ENCODE measurements at regions not wholly inside any gene's neighbourhood (a gene's known extent, or its start where the extent isn't known, plus 50 kb on each side); places are given as distances from the start of the nearest gene placed in this dataset.

- H3K36me3 ChIP-seq, result no peaks in the 10 kb centered on the region
These were observed 52.8 kb upstream of the FBXL7 start for GRCh38 chr5:15447209-15447608.

GRCh38 chr5:15446552-15446951 lies 53.4 kb upstream of the FBXL7 start:
- no peak for DNase-seq
- H3K27me3 ChIP-seq, result no peaks in the 10 kb centered on the region
- H3K36me3 ChIP-seq, result no peaks in the 10 kb centered on the region
- H3K9me3 ChIP-seq, result no peaks in the 10 kb centered on the region
- no peak overlapping the region for H3K4me3 ChIP-seq

More at GRCh38 chr5:15447209-15447608, 52.8 kb upstream of the FBXL7 start:
- no peaks in the 10 kb centered on the region for H3K27me3 ChIP-seq
- no peaks in the 10 kb centered on the region for H3K9me3 ChIP-seq
- no peak overlapping the region for H3K4me3 ChIP-seq
- DNase-seq, result no peak

DNA sequence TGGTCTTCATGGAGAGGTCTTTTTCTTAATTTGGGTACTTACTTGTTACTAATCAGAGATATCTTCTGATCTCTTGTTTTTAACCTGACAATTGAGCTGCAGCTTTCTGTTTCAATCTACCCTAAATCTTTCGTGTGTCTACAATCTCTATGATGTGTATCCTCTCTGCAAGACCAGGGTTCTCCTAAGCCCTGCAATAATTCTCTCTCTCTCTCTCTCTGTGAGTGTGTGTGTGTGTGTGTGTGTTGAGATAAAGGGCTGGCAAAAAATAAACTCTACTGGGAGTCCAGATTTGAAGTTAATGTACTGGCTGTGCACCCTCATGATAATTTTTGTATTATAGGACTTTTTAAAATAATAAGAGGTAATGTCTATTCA lies 57.8 kb upstream of the FBXL7 start:
- Histone ChIP-seq H3K27me3 (no peaks in the 10 kb centered on the region), H3K9me3 (no peaks in the 10 kb centered on the region; the same call in 1 of the 2 replicates), H3K4me3 (no peak overlapping the region), H3K36me3 (no peaks in the 10 kb centered on the region)
- DNase-seq, result no peak

- H3K4me3 ChIP-seq, result no peak overlapping the region
- H3K27me3 ChIP-seq, result no peaks in the 10 kb centered on the region
- no peaks in the 10 kb centered on the region for H3K36me3 ChIP-seq
- no peaks in the 10 kb centered on the region; the same call in 1 of the 2 replicates for H3K9me3 ChIP-seq
- DNase-seq, result no peak
These were observed 58.4 kb upstream of the FBXL7 start for GRCh38 chr5:15441433-15442192.

GRCh38 chr5:15440434-15440833 lies 59.5 kb upstream of the FBXL7 start:
- Histone ChIP-seq H3K36me3 (no peaks in the 10 kb centered on the region), H3K9me3 (no peaks in the 10 kb centered on the region; the same call in 1 of the 2 replicates), H3K27me3 (no peaks in the 10 kb centered on the region), H3K4me3 (no peak overlapping the region)
- no peak for DNase-seq

DNA sequence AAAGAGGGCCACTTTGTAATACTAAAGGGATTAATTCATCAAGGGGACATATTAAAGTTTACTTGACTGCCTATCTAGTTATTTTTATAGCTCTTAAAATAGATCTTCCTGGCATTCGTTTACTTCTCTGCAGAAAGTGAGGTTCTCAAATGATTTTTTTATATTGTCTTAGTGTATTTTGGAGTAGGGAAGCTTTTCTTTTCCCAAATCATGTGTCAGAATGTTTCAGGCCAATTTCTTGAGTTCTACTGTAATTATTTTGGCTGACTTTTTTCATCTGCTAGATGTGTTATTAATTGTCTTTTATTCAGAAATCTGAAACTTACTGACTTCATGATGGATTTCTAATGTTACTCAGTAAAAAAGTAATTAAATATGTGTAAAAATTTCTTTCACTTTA lies 60.2 kb upstream of the FBXL7 start:
- H3K27me3 ChIP-seq, result no peaks in the 10 kb centered on the region
- no peak for DNase-seq
- no peak overlapping the region for H3K4me3 ChIP-seq
- H3K36me3 ChIP-seq, result no peaks in the 10 kb centered on the region
- no peaks in the 10 kb centered on the region; the same call in 1 of the 2 replicates for H3K9me3 ChIP-seq

- no peaks in the 10 kb centered on the region; the same call in 1 of the 2 replicates for H3K9me3 ChIP-seq
- H3K4me3 ChIP-seq, result no peak overlapping the region
- H3K36me3 ChIP-seq, result no peaks in the 10 kb centered on the region
- no peak for DNase-seq
- H3K27me3 ChIP-seq, result no peaks in the 10 kb centered on the region
These were observed 66.3 kb upstream of the FBXL7 start for GRCh38 chr5:15433709-15434108.

DNA sequence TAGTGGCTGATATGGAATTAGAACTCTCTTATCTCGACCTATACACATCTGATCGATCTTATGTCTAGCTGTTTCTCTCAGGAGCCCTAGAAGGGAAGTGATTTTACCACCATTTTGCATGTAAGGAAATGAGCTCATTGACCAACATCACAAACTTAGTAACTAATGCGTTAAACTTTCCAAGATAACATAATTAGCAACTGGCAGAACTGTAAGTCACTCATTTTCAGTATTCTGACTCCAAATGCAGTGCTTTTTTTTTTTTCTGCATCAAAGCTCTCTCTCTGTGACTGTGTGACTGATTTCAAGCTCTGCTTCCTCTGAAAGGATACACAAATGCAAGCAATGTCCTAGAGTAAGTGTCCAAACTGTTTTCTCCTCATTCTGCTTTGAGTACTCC lies 68.1 kb upstream of the FBXL7 start:
- Histone ChIP-seq H3K4me3 (no peak overlapping the region), H3K36me3 (no peaks in the 10 kb centered on the region), H3K9me3 (no peaks in the 10 kb centered on the region), H3K27me3 (no peaks in the 10 kb centered on the region)
- no peak for DNase-seq

DNA sequence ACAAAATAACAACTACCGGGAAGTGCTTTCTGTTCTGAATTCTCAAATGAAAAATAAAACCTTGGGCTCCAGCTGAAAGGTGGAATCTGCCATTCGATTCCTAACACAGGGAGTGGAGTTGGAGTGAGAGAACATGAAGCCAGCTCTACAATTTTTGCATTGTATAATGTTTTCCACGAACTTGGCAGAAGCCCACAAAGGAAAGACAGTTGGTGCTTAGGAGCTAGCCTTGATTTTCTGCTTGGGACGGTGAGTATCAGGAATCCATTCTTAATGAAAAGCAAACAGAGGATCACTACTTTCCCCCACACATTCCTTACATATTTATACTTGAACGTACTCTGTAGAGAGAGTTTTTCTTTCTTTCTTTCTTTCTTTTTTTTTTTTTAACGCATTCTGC lies 74.2 kb upstream of the FBXL7 start:
- no peaks in the 10 kb centered on the region for H3K27me3 ChIP-seq
- no peaks in the 10 kb centered on the region for H3K36me3 ChIP-seq
- no peak for DNase-seq
- H3K4me3 ChIP-seq, result no peak overlapping the region
- H3K9me3 ChIP-seq, result no peaks in the 10 kb centered on the region

DNA sequence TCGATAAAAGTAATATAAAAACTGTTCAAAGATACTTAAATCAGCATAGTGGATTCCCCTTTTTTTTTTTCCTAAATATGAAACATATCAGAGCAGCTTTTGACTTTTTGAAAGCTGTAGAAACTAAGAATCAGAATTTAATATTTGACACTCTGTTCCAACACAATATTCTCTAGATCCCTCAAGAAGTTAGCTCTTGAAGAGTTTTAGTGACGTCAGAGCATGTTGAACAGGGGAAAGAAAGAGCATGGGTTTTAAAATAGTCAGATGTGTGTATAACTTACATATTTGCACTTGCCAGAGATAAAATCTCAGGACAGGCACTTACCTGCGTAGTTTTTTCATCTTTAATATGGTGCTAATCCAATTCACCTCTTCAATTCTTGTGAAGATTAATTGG lies 75.2 kb upstream of the FBXL7 start:
- no peaks in the 10 kb centered on the region for H3K9me3 ChIP-seq
- no peak for DNase-seq
- no peaks in the 10 kb centered on the region for H3K27me3 ChIP-seq
- H3K4me3 ChIP-seq, result no peak overlapping the region
- no peaks in the 10 kb centered on the region for H3K36me3 ChIP-seq

GRCh38 chr5:15421921-15422412 lies 78.0 kb upstream of the FBXL7 start:
- Histone ChIP-seq H3K27me3 (no peaks in the 10 kb centered on the region), H3K4me3 (no peak overlapping the region)
- DNase-seq, result no peak

GRCh38 chr5:15421381-15421780 lies 78.6 kb upstream of the FBXL7 start:
- Histone ChIP-seq H3K36me3 (no peaks in the 10 kb centered on the region), H3K27me3 (no peaks in the 10 kb centered on the region), H3K9me3 (no peaks in the 10 kb centered on the region), H3K4me3 (no peak overlapping the region)
- no peak for DNase-seq

More at GRCh38 chr5:15421921-15422412, 78.0 kb upstream of the FBXL7 start:
- no peaks in the 10 kb centered on the region for H3K9me3 ChIP-seq
- H3K36me3 ChIP-seq, result no peaks in the 10 kb centered on the region

- Histone ChIP-seq H3K36me3 (no peaks in the 10 kb centered on the region), H3K27me3 (no peaks in the 10 kb centered on the region), H3K4me3 (no peak overlapping the region), H3K9me3 (no peaks in the 10 kb centered on the region)
- DNase-seq, result no peak
These were observed 79.8 kb upstream of the FBXL7 start for GRCh38 chr5:15420201-15420600.

GRCh38 chr5:15417156-15417555 lies 82.8 kb upstream of the FBXL7 start:
- no peaks in the 10 kb centered on the region for H3K27me3 ChIP-seq
- no peak for DNase-seq
- H3K9me3 ChIP-seq, result no peaks in the 10 kb centered on the region
- H3K4me3 ChIP-seq, result no peak overlapping the region
- H3K36me3 ChIP-seq, result no peaks in the 10 kb centered on the region

GRCh38 chr5:15406478-15406877 lies 93.5 kb upstream of the FBXL7 start:
- Histone ChIP-seq H3K9me3 (peaks cover 13% of the 10 kb centered on the region), H3K36me3 (no peaks in the 10 kb centered on the region), H3K27me3 (no peaks in the 10 kb centered on the region), H3K4me3 (no peak overlapping the region)
- DNase-seq, result no peak

DNA sequence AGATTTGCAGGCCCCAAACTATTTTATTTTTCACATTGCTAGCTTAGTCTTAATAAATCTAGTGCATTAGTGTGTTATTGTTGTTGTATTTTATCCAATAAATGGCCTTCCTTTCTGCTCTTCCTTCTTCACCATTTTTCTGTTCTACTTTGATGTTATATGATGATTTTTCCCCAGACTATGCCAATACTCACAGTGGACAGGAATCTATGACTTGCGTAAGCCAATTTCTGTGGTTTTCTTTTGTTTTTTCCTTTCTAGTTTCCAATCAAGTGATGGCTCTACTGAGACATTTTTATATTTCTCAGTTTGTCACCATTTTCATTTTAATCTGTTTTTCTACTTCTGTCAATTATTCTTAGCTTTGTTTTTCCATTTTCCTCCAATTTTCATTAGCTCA lies 106.8 kb upstream of the FBXL7 start:
- H3K27me3 ChIP-seq, result no peaks in the 10 kb centered on the region
- no peak overlapping the region for H3K4me3 ChIP-seq
- DNase-seq, result no peak
- H3K36me3 ChIP-seq, result no peaks in the 10 kb centered on the region
- H3K9me3 ChIP-seq, result no peaks in the 10 kb centered on the region

GRCh38 chr5:15391704-15392397 lies 108.1 kb upstream of the FBXL7 start:
- DNase-seq, result no peak
- Histone ChIP-seq H3K36me3 (no peaks in the 10 kb centered on the region), H3K27me3 (no peaks in the 10 kb centered on the region), H3K4me3 (no peak overlapping the region), H3K9me3 (no peaks in the 10 kb centered on the region; the same call in 1 of the 2 replicates)

GRCh38 chr5:15388866-15389265 lies 111.1 kb upstream of the FBXL7 start:
- H3K36me3 ChIP-seq, result no peaks in the 10 kb centered on the region
- DNase-seq, result no peak
- no peaks in the 10 kb centered on the region; the same call in 1 of the 2 replicates for H3K9me3 ChIP-seq
- no peaks in the 10 kb centered on the region for H3K27me3 ChIP-seq
- no peak overlapping the region for H3K4me3 ChIP-seq

Data from MG63 (cell line).